K562 (cell line): ENCODE measurements at regions not wholly inside any gene's neighbourhood (a gene's known extent, or its start where the extent isn't known, plus 50 kb on each side); places are given as distances from the start of the nearest gene placed in this dataset.
"Not testable (repeated sequence)": the region's sequence is repeated elsewhere in the genome, so short reads cannot be mapped to it uniquely, and the experiment has no call there.

Experiments used
- ATAC-seq: fragments of 200-7000 bp; cut with Tn5 transposase; 3 replicates; pipeline ENCODE4 v1.9.1; 2020; ENCODE audit warnings: moderate library complexity
- BruUV-seq: library from RNA; stranded (reverse); fragments of 400-500 nt; replicated peaks from 2 replicates; lab custom pipeline; 2021; lab: Mats Ljungman, UMichigan
- CTCF ChIA-PET: fragments of 300-600 bp; formaldehyde crosslinking; extraction: SDS; loops from one replicate; lab custom pipeline; 2021; ENCODE audit warnings: low intra/inter-chr PET ratio; lab: Yijun Ruan, JAX
- POLR2A ChIA-PET: fragments of 300-600, 350-650 bp; sonication (Branson Sonifier 250); formaldehyde crosslinking; extraction: SDS; loops from one replicate; lab custom pipeline; 2021; ENCODE audit warnings: antibody characterized with exemption, inconsistent platforms; lab: Yijun Ruan, JAX
- DNase-seq, 4 experiments: peaks; one replicate each; pipeline versions ENCODE4 v3.0.0 to v3.0.0-alpha.2; 2011 to 2018; ENCODE audit warnings: low spot score in 3 of 4, mixed read lengths in 3 of 4; ENCODE audit errors: extremely low read depth in 1 of 4
- FAIRE-seq: peaks from 2 replicates; lab custom pipeline; 2011; peaks lifted over from hg19 to GRCh38; lab: Jason Lieb, UNC
- H2AFZ ChIP-seq: 2 replicates; pipeline ENCODE4 v1.6.0; 2011; ENCODE audit warnings: low read depth, low read length, control low read depth, inconsistent platforms
- H3K27ac ChIP-seq: fragments of 200-600 bp; 3 replicates; pipeline ENCODE4 v1.8.0; 2011; ENCODE audit warnings: low read depth, mild to moderate bottlenecking, control low read depth, inconsistent platforms, low read length, moderate library complexity, mixed read lengths; ENCODE audit errors: extremely low read depth
- H3K27me3 ChIP-seq, 2 experiments: fragments of 300-600 bp in 1 of 2; 2 replicates in 1 of 2; 3 replicates in 1 of 2; pipeline versions ENCODE4 v1.6.0 to v1.8.0; 2011; ENCODE audit warnings: inconsistent platforms in 2 of 2, low read length in 2 of 2, mild to moderate bottlenecking in 1 of 2, mixed read lengths in 1 of 2, moderate library complexity in 1 of 2; ENCODE audit not compliant: control insufficient read depth in 2 of 2, insufficient read depth in 2 of 2
- H3K36me3 ChIP-seq: fragments of 300-600 bp; 3 replicates; pipeline ENCODE4 v1.8.0; 2011; ENCODE audit warnings: mild to moderate bottlenecking, low read length, inconsistent platforms; ENCODE audit not compliant: control insufficient read depth, insufficient read depth
- H3K4me1 ChIP-seq, 2 experiments: fragments of 200-600 bp in 1 of 2; replicated peaks in 1 of 2; 2 replicates in 1 of 2; 3 replicates in 1 of 2; pipeline versions ENCODE4 v1.5.1 to v1.8.0; 2011; ENCODE audit warnings: inconsistent platforms in 2 of 2, low read length in 2 of 2, mild to moderate bottlenecking in 1 of 2, mixed read lengths in 1 of 2, moderate library complexity in 1 of 2; ENCODE audit not compliant: control insufficient read depth in 2 of 2, insufficient read depth in 2 of 2
- H3K4me2 ChIP-seq: 2 replicates; pipeline ENCODE4 v1.6.1; 2011; ENCODE audit warnings: low read length, control low read depth, inconsistent platforms, mixed read lengths; ENCODE audit not compliant: insufficient read depth
- H3K4me3 ChIP-seq: fragments of 200-600 bp; sonication (generic), shearing (Covaris generic); 2 replicates; pipeline ENCODE4 v1.5.1; 2016; ENCODE audit warnings: control low read depth, inconsistent platforms
- H3K79me2 ChIP-seq: fragments of 200-600 bp; 3 replicates; pipeline ENCODE4 v1.8.0; 2011; ENCODE audit warnings: low read length, inconsistent platforms; ENCODE audit not compliant: control insufficient read depth, insufficient read depth
- H3K9ac ChIP-seq, 2 experiments: 2 replicates each; pipeline versions ENCODE4 v1.6.0 to v1.6.1; 2011; ENCODE audit warnings: low read depth in 2 of 2, low read length in 2 of 2, control low read depth in 1 of 2, inconsistent platforms in 1 of 2, mild to moderate bottlenecking in 1 of 2, mixed read lengths in 1 of 2; ENCODE audit not compliant: insufficient read depth in 1 of 2
- H3K9me1 ChIP-seq: one replicate; pipeline ENCODE4 v1.6.0; 2011; ENCODE audit warnings: inconsistent platforms, mild to moderate bottlenecking, low read length, moderate library complexity; ENCODE audit not compliant: control insufficient read depth, insufficient read depth
- H3K9me3 ChIP-seq: replicated peaks from 2 replicates; pipeline ENCODE4 v1.5.1; 2011; ENCODE audit warnings: low read depth, low read length, inconsistent platforms; ENCODE audit not compliant: control insufficient read depth, insufficient read depth
- H4K20me1 ChIP-seq: replicated peaks from 2 replicates; pipeline ENCODE4 v1.6.1; 2011; ENCODE audit warnings: low read length, inconsistent platforms, mixed read lengths; ENCODE audit not compliant: control insufficient read depth, insufficient read depth
- RAD21 ChIP-seq, 2 experiments: fragments of 250-450 bp in 1 of 2; fragments of 450-650 bp in 1 of 2; sonication (Bioruptor Pico) in 1 of 2; formaldehyde crosslinking in 1 of 2; IDR thresholded peaks in 1 of 2; conservative IDR thresholded peaks in 1 of 2; 2 replicates each; pipeline versions ENCODE4 v1.4.0 to v1.8.0; 2020 to 2022; ENCODE audit warnings: mild to moderate bottlenecking in 2 of 2, moderate library complexity in 1 of 2
- WGBS: fragments of 100-300 bp; shearing (Covaris generic); methylation state at CpG from one replicate; pipeline ENCODE4 v1.1.6; 2016; ENCODE audit warnings: low coverage, mixed read lengths; ENCODE audit not compliant: insufficient coverage; ENCODE audit errors: missing lambda C conversion rate; 5-methylcytosine and 5-hydroxymethylcytosine counted together
- in situ Hi-C: fragments of 300-500 bp; cut with MboI; formaldehyde crosslinking; loops from 4 replicates; pipeline ENCODE4 v1.15.0; 2018; ENCODE audit warnings: inconsistent platforms, mixed read lengths
- intact Hi-C: fragments of 100-400 bp; cut with micrococcal nuclease; formaldehyde crosslinking; loops from 2 replicates; pipeline ENCODE4 v1.14.2; 2022

DNA sequence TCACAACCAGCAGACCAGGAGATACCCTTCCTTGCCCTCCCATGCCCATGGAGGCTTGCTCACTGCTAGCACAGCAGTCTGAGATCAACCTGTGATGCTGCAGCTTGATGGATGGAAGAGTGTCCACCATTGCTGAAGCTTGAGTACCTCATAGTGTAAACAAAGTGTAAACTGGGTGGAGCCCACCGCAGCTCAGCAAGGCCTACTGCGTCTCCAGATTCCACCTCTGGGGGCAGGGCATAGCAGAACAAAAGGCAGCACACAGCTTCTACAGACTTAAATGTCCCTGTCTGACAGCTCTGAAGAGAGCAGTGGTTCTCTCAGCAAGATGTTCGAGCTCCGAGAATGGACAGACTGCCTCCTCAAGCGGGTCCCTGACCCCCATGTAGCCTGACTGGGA lies 608.8 kb downstream of the CETN3 start:
- intact Hi-C loops, CTCF ChIA-PET, H3K9me1 ChIP-seq, H3K27me3 ChIP-seq, H3K4me1 ChIP-seq, FAIRE-seq, H3K27ac ChIP-seq, H4K20me1 ChIP-seq, H3K79me2 ChIP-seq, POLR2A ChIA-PET, BruUV-seq, H3K9me3 ChIP-seq, H3K4me2 ChIP-seq, in situ Hi-C loops, H3K4me3 ChIP-seq, H2AFZ ChIP-seq, H3K9ac ChIP-seq, H3K36me3 ChIP-seq, ATAC-seq: not testable (repeated sequence)
- DNase-seq: peak in 1 of 4 experiments; percentile 4
- TF ChIP-seq RAD21 (CRISPR knock-in tag; conservative IDR thresholded peaks at IDR 0.05 in 1 of 2, IDR thresholded peaks at IDR 0.05 in 1 of 2): peak in 1 of 2 experiments; percentile 23; a peak in 2 of 4 replicates
- 0% methylated on average over 5 of the region's 5 CpGs for WGBS

GRCh38 chr5:89794504-89794903 lies 615.1 kb downstream of the CETN3 start:
- FAIRE-seq, POLR2A ChIA-PET: not testable (repeated sequence)
- WGBS: 0% methylated on average over 6 of the region's 6 CpGs

More at GRCh38 chr5:89794504-89794903, 615.1 kb downstream of the CETN3 start:
- H3K27ac ChIP-seq, H3K36me3 ChIP-seq, H3K4me2 ChIP-seq, H3K9me3 ChIP-seq, intact Hi-C loops, H2AFZ ChIP-seq, H3K79me2 ChIP-seq, H3K4me3 ChIP-seq, H4K20me1 ChIP-seq, H3K9ac ChIP-seq, BruUV-seq, ATAC-seq, in situ Hi-C loops, H3K9me1 ChIP-seq, H3K4me1 ChIP-seq, H3K27me3 ChIP-seq, DNase-seq, CTCF ChIA-PET: not testable (repeated sequence)
